HG03103 (cell line): ENCODE measurements at regions not wholly inside any gene's neighbourhood (a gene's known extent, or its start where the extent isn't known, plus 50 kb on each side); places are given as distances from the start of the nearest gene placed in this dataset.
"Not testable (repeated sequence)": the region's sequence is repeated elsewhere in the genome, so short reads cannot be mapped to it uniquely, and the experiment has no call there.

Source experiments
- ATAC-seq: cut with Tn5 transposase; IDR thresholded peaks from one replicate; pipeline ENCODE4 v1.9.1; 2021; ENCODE audit warnings: low read depth; ENCODE audit not compliant: unreplicated experiment

GRCh38 chr6:121634586-121634985 lies 199.1 kb downstream of the GJA1 start:
- ATAC-seq, result not testable (repeated sequence)

- ATAC-seq, result no peak
These were observed 199.9 kb downstream of the GJA1 start for GRCh38 chr6:121635355-121635754.

- not testable (repeated sequence) for ATAC-seq
These were observed 200.8 kb downstream of the GJA1 start for GRCh38 chr6:121636217-121636616.

GRCh38 chr6:121639021-121639420 lies 203.6 kb downstream of the GJA1 start:
- ATAC-seq, result no peak

- ATAC-seq, result no peak
These were observed 205.7 kb downstream of the GJA1 start for GRCh38 chr6:121641158-121641557.

- no peak for ATAC-seq
These were observed 209.8 kb downstream of the GJA1 start for GRCh38 chr6:121645100-121645745.

GRCh38 chr6:121647905-121648304 lies 212.5 kb downstream of the GJA1 start:
- no peak for ATAC-seq

GRCh38 chr6:121649951-121650350 lies 214.5 kb downstream of the GJA1 start:
- ATAC-seq, result no peak

- no peak for ATAC-seq
These were observed 216.0 kb downstream of the GJA1 start for GRCh38 chr6:121651420-121651819.

GRCh38 chr6:121652223-121652622 lies 216.8 kb downstream of the GJA1 start:
- no peak for ATAC-seq

GRCh38 chr6:121652726-121653623 lies 217.5 kb downstream of the GJA1 start:
- ATAC-seq, result no peak

- no peak for ATAC-seq
These were observed 218.2 kb downstream of the GJA1 start for GRCh38 chr6:121653624-121654008.

GRCh38 chr6:121657972-121658371 lies 222.5 kb downstream of the GJA1 start:
- no peak for ATAC-seq

GRCh38 chr6:121660277-121660676 lies 224.8 kb downstream of the GJA1 start:
- no peak for ATAC-seq

GRCh38 chr6:121663292-121663810 lies 227.9 kb downstream of the GJA1 start:
- ATAC-seq, result no peak

- ATAC-seq, result no peak
These were observed 228.7 kb downstream of the GJA1 start for GRCh38 chr6:121664158-121664557.

- ATAC-seq, result no peak
These were observed 231.4 kb downstream of the GJA1 start for GRCh38 chr6:121666814-121667213.

GRCh38 chr6:121668259-121668658 lies 232.8 kb downstream of the GJA1 start:
- ATAC-seq, result no peak

GRCh38 chr6:121670511-121670910 lies 235.1 kb downstream of the GJA1 start:
- ATAC-seq, result no peak

GRCh38 chr6:121677571-121677970 lies 242.1 kb downstream of the GJA1 start:
- ATAC-seq, result no peak

GRCh38 chr6:121678245-121678644 lies 242.8 kb downstream of the GJA1 start:
- no peak for ATAC-seq

- ATAC-seq, result no peak
These were observed 244.6 kb downstream of the GJA1 start for GRCh38 chr6:121680058-121680457.
